Peyer's patch (tissue), 4 donors: ENCODE measurements at regions not wholly inside any gene's neighbourhood (a gene's known extent, or its start where the extent isn't known, plus 50 kb on each side); places are given as distances from the start of the nearest gene placed in this dataset.

Experiments used
- DNase-seq, 3 donors: peaks; one replicate each; pipeline ENCODE4 v3.0.0-alpha.2; 2017 to 2019
- H3K27ac ChIP-seq, 4 donors: fragments of 200-600 bp; sonication (generic); one replicate each; pipeline ENCODE4 v1.5.1; 2016 to 2019
- H3K27me3 ChIP-seq, 2 donors: fragments of 200-600 bp; sonication (generic); one replicate each; pipeline ENCODE4 v1.5.1; 2019
- H3K36me3 ChIP-seq, 3 donors: fragments of 200-600 bp; sonication (generic); one replicate each; pipeline ENCODE4 v1.5.1; 2016 to 2019
- H3K4me1 ChIP-seq, 4 donors: fragments of 200-600 bp; sonication (generic); one replicate each; pipeline ENCODE4 v1.5.1; 2016 to 2019
- H3K4me3 ChIP-seq, 4 donors: fragments of 200-600 bp; sonication (generic); 1 replicate in 3 of 4; 2 replicates in 1 of 4; pipeline ENCODE4 v1.5.1; 2016 to 2019; ENCODE audit warnings: mild to moderate bottlenecking in 1 of 4
- H3K9me3 ChIP-seq, 4 donors: fragments of 200-600 bp; sonication (generic); one replicate each; pipeline ENCODE4 v1.5.1; 2016 to 2019; ENCODE audit warnings: mild to moderate bottlenecking in 1 of 4
- CTCF ChIP-seq, 6 experiments: fragments of 450-650 bp in 4 of 6; fragments of 200-600 bp in 2 of 6; sonication (generic) in 1 of 6; IDR thresholded peaks; one replicate each; pipeline ENCODE4 v1.5.1; 2017 to 2019; ENCODE audit warnings: antibody characterized with exemption in 6 of 6, mild to moderate bottlenecking in 3 of 6, moderate library complexity in 1 of 6
- POLR2A ChIP-seq, 2 donors: fragments of 450-650 bp; IDR thresholded peaks; one replicate each; pipeline ENCODE4 v1.5.1; 2017; ENCODE audit warnings: antibody characterized with exemption in 2 of 2, mild to moderate bottlenecking in 2 of 2, moderate library complexity in 2 of 2

- peak overlapping the region in 2 of 4 donors; percentile 18 to 31 for H3K27ac ChIP-seq
- no peak for DNase-seq
- H3K36me3 ChIP-seq: no peaks in the 10 kb centered on the region
- no peak overlapping the region for H3K4me3 ChIP-seq
- no peak for TF ChIP-seq POLR2A (IDR thresholded peaks at IDR 0.05)
- TF ChIP-seq CTCF (IDR thresholded peaks at IDR 0.05): no peak
- no peaks in the 10 kb centered on the region for H3K9me3 ChIP-seq
- peaks cover 0 to 3% (median 0%) of the 10 kb centered on the region in 4 donors for H3K4me1 ChIP-seq
- H3K27me3 ChIP-seq: no peaks in the 10 kb centered on the region
Measured at GRCh38 chr14:22464422-22465142, 124.4 kb downstream of the DAD1 start.

GRCh38 chr14:22463763-22464173 lies 125.3 kb downstream of the DAD1 start:
- no peak overlapping the region for H3K27ac ChIP-seq
- H3K4me1 ChIP-seq: peaks cover 0 to 3% (median 0%) of the 10 kb centered on the region in 4 donors
- no peaks in the 10 kb centered on the region for H3K27me3 ChIP-seq
- DNase-seq: no peak
- H3K36me3 ChIP-seq: no peaks in the 10 kb centered on the region
- H3K9me3 ChIP-seq: no peaks in the 10 kb centered on the region
- no peak overlapping the region for H3K4me3 ChIP-seq
- TF ChIP-seq CTCF (IDR thresholded peaks at IDR 0.05): no peak
- no peak for TF ChIP-seq POLR2A (IDR thresholded peaks at IDR 0.05)

GRCh38 chr14:22462923-22463322 lies 126.1 kb downstream of the DAD1 start:
- TF ChIP-seq POLR2A (IDR thresholded peaks at IDR 0.05) (no peak), CTCF (IDR thresholded peaks at IDR 0.05) (no peak)
- Histone ChIP-seq H3K9me3 (no peaks in the 10 kb centered on the region), H3K27ac (no peak overlapping the region), H3K27me3 (no peaks in the 10 kb centered on the region), H3K4me3 (no peak overlapping the region), H3K4me1 (peaks cover 0 to 3% (median 0%) of the 10 kb centered on the region in 4 donors), H3K36me3 (no peaks in the 10 kb centered on the region)
- no peak for DNase-seq

GRCh38 chr14:22460461-22461195 lies 128.4 kb downstream of the DAD1 start:
- H3K36me3 ChIP-seq: no peaks in the 10 kb centered on the region
- TF ChIP-seq CTCF (IDR thresholded peaks at IDR 0.05) (no peak), POLR2A (IDR thresholded peaks at IDR 0.05) (no peak)
- DNase-seq: no peak
- no peak overlapping the region for H3K4me3 ChIP-seq
- H3K27me3 ChIP-seq: no peaks in the 10 kb centered on the region
- H3K27ac ChIP-seq: no peak overlapping the region
- H3K9me3 ChIP-seq: no peaks in the 10 kb centered on the region
- peaks cover 0 to 3% (median 0%) of the 10 kb centered on the region in 4 donors for H3K4me1 ChIP-seq

- Histone ChIP-seq H3K27me3 (no peaks in the 10 kb centered on the region), H3K4me3 (no peak overlapping the region), H3K36me3 (no peaks in the 10 kb centered on the region), H3K27ac (no peak overlapping the region), H3K9me3 (no peaks in the 10 kb centered on the region), H3K4me1 (no peaks in the 10 kb centered on the region)
- DNase-seq: no peak
- TF ChIP-seq POLR2A (IDR thresholded peaks at IDR 0.05): no peak
- TF ChIP-seq CTCF (IDR thresholded peaks at IDR 0.05): no peak
Measured at GRCh38 chr14:22458737-22459136, 130.3 kb downstream of the DAD1 start.
